Endometrial microvascular endothelial cells (primary cell): ENCODE measurements at regions not wholly inside any gene's neighbourhood (a gene's known extent, or its start where the extent isn't known, plus 50 kb on each side); places are given as distances from the start of the nearest gene placed in this dataset.

Source experiments
- in situ Hi-C: cut with HindIII; loops from 2 replicates; pipeline ENCODE4 v1.10.0; 2017; ENCODE audit warnings: low sequenced_read_pairs, low pct_unique_long_range_greater_than_20kb; ENCODE audit errors: inconsistent ontology term

DNA sequence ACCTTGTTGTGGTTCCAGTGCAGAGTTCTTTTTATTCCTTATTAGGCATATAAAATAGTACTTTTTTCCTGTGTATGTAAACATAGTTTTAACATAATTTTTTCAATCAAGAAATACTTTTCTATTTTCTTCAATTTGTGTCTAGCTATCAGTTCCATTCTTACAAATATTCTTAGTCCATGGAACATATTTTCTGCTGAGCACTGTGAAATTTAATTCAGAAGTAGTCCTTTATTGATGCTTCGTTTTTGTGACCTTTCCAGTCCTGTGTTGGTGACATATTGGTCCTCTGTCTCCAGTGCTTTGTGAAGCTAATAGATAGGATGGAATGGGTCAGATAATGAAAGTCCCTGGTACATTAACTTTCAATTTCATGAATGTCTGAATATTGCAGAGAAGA is 325.1 kb downstream of the SAMD5 start:
- in situ Hi-C loops = no loop called here

- in situ Hi-C loops = no loop called here
Observed at GRCh38 chr6:147834084-147834776, 325.7 kb downstream of the SAMD5 start.

DNA sequence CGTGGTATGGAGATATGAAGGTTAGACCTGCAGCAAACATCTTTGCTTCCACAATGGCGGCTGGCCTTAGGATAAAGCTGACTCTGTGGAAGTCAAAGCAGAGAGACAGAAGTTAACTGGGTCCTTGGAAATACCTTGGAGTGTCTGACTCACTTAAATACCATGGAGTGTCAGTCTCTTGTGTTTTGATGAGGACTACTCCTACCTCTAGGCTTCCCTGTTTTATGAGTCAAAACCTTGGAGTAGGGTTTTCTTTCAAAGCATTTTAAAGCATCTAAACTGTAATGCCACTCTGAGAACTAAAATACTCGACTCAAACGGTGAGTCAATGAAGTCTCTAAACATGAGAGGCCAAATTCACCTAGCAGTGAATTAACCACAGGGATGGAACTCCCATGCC is 329.1 kb downstream of the SAMD5 start:
- in situ Hi-C loops = no loop called here

GRCh38 chr6:147839708-147840610 is 331.5 kb downstream of the SAMD5 start:
- in situ Hi-C loops = no loop called here

DNA sequence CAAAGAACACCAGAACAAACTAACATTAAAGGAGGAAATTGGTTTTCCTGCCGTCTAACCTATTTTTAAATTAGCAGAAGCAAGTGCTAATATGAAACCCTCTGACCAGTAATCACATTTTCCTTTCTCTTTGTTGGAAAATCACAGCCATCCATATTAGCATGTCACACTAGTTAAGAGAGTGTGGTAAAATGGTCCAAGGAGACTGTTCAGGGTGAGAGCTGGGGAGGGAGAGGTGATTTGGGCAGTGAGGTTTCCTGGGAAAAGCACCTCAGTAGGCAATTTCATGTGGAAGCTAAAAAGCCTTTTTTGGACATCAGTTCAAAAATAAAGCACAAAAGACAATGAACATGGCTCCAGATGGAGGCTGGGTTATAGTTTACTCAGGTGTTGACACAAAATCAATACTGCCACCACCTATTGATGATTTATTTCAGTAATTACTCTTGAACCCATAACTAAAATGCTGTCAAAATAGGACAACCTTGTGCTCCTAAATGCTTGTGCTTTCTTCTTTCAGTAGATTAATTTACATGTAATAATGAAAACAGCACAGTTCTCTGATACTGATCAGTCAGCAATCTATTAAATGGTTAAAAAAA is 333.2 kb downstream of the SAMD5 start:
- in situ Hi-C loops = no loop called here

GRCh38 chr6:147849401-147850330 is 341.2 kb downstream of the SAMD5 start:
- in situ Hi-C loops = no loop called here

- in situ Hi-C loops = no loop called here
Observed at GRCh38 chr6:147852772-147853171, 344.3 kb downstream of the SAMD5 start.

- in situ Hi-C loops = no loop called here
Observed at GRCh38 chr6:147853574-147853973, 345.1 kb downstream of the SAMD5 start.

- in situ Hi-C loops = no loop called here
Observed at GRCh38 chr6:147855803-147856482, 347.5 kb downstream of the SAMD5 start.

DNA sequence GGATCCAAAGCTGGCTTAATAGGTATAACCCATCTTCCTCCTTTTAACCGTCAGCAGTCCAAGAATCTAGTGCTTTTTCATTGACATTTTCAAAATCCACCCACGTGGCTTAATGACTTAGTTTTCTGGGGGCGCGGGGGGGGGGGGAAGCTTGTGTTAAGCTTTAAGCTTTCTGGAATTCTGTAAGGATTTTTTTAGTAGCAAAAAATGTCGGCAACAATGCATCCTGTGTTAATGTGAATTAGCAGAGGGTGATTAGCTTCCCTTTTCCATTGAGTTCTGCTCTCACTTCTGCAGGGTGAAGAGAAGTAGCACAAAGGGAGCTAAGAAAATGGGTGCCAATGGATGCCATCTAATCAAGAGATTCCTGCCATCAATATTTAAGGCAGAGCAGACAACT is 348.2 kb downstream of the SAMD5 start:
- in situ Hi-C loops = no loop called here

GRCh38 chr6:147858421-147858820 is 349.9 kb downstream of the SAMD5 start:
- in situ Hi-C loops = no loop called here

DNA sequence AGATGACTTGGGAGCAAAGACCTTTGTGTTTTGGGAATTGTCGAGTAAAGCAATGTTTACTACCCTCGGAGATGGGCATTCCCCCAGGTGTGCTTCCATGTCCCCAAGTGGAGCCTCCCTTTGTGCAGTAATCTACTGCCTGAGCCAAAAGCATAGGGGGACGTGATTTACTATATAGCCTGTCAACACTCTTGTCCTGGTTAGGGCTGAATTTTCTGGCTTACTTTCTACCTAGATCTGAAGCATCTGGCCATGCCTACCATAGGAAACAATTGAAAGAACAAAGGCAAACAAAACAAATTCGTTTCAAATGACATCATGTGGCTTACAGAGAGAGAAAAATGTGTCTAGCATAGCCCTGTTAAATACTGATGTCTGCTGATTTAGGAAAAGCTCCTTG is 350.6 kb downstream of the SAMD5 start:
- in situ Hi-C loops = no loop called here

- in situ Hi-C loops = no loop called here
Observed at GRCh38 chr6:147861696-147862095, 353.2 kb downstream of the SAMD5 start.

DNA sequence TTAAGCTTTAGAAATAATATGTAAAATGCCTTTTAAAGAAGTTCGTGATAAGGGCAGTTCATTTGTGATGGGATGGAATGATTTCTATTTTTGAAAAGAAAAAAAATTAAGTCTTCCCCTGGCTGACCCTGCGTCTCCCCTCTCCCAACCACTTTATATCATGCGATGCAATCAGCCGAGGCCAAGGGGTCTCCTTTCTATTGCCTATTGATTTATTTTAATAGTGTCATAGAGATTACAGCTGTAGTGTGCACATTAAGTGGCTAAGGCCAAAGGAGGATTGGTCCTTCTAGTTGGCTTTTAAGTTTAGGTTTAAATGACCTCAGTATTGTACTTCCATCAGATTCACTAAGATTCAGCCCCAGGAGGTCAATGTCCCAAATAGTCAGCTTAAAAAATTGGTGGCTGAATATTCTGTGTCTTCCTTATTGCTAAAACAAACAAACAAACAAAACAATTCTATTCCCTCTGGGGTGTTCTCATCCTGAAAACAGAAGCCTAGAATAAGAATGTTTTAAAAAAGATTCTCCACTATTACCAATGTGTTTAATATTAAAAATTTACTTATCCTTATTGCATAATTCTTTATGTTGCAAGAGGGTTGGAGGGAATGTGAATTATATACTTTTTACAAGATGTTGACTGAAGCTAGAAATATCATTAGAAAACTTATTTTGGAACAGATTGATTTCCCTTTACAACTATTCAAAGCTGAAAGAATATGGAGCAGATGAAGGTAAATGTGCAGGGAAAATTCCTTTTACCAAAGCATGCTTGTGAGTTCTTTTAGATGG is 359.1 kb downstream of the SAMD5 start:
- in situ Hi-C loops = no loop called here

GRCh38 chr6:147868427-147869190 is 360.1 kb downstream of the SAMD5 start:
- in situ Hi-C loops = no loop called here

- in situ Hi-C loops = no loop called here
Observed at GRCh38 chr6:147869201-147869600, 360.7 kb downstream of the SAMD5 start.

DNA sequence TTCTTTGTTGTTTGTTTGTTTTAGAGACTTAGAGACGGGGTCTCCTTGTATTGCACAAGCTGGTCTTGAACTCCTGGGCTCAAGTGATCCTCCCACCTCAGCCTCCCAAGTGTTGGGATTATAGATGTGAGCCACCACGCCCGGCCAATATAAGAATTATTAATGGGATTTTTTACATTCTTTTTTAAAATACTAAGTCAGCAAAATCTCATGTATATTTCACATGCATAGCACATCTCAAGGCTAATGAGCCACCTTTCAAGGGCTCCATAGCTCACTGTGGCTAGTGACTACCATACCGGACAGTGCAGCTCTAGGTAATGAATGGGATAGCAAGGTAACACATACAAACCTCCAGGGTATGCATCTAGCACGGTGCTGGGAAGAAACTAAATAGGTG is 361.4 kb downstream of the SAMD5 start:
- in situ Hi-C loops = no loop called here
